Kidney epithelial cell (primary cell): ENCODE measurements at regions not wholly inside any gene's neighbourhood (a gene's known extent, or its start where the extent isn't known, plus 50 kb on each side); places are given as distances from the start of the nearest gene placed in this dataset.

Source experiments
- DNase-seq: peaks from one replicate; pipeline ENCODE4 v3.0.0-alpha.2; 2010; ENCODE audit warnings: low read depth
- H3K27me3 ChIP-seq: 2 replicates; pipeline ENCODE4 v1.6.0; 2011; ENCODE audit warnings: low read length; ENCODE audit not compliant: control insufficient read depth, insufficient read depth
- H3K36me3 ChIP-seq: 2 replicates; pipeline ENCODE4 v1.5.1; 2011; ENCODE audit warnings: low read length; ENCODE audit not compliant: control insufficient read depth, insufficient read depth
- H3K4me3 ChIP-seq: 2 replicates; pipeline ENCODE4 v1.5.1; 2011; ENCODE audit warnings: low read depth, mild to moderate bottlenecking, control low read depth, low read length
- CTCF ChIP-seq: IDR thresholded peaks from 2 replicates; pipeline ENCODE4 v1.5.1; 2011; ENCODE audit warnings: mild to moderate bottlenecking, moderate library complexity, low read length, control low read depth, inconsistent platforms; ENCODE audit not compliant: insufficient read depth, poor library complexity, severe bottlenecking

- Histone ChIP-seq H3K27me3 (no peaks in the 10 kb centered on the region), H3K36me3 (no peaks in the 10 kb centered on the region), H3K4me3 (no peak overlapping the region)
- no peak for DNase-seq
- TF ChIP-seq CTCF: no peak
Measured at GRCh38 chr9:90033028-90033650, 428.3 kb downstream of the GADD45G start.

GRCh38 chr9:90034071-90034470 lies 429.3 kb downstream of the GADD45G start:
- no peak for DNase-seq
- no peak for TF ChIP-seq CTCF
- no peaks in the 10 kb centered on the region for H3K27me3 ChIP-seq
- H3K4me3 ChIP-seq: no peak overlapping the region
- no peaks in the 10 kb centered on the region for H3K36me3 ChIP-seq

- TF ChIP-seq CTCF: no peak
- H3K36me3 ChIP-seq: no peaks in the 10 kb centered on the region
- no peak for DNase-seq
- H3K27me3 ChIP-seq: no peaks in the 10 kb centered on the region
- no peak overlapping the region for H3K4me3 ChIP-seq
Measured at GRCh38 chr9:90035471-90035870, 430.7 kb downstream of the GADD45G start.

DNA sequence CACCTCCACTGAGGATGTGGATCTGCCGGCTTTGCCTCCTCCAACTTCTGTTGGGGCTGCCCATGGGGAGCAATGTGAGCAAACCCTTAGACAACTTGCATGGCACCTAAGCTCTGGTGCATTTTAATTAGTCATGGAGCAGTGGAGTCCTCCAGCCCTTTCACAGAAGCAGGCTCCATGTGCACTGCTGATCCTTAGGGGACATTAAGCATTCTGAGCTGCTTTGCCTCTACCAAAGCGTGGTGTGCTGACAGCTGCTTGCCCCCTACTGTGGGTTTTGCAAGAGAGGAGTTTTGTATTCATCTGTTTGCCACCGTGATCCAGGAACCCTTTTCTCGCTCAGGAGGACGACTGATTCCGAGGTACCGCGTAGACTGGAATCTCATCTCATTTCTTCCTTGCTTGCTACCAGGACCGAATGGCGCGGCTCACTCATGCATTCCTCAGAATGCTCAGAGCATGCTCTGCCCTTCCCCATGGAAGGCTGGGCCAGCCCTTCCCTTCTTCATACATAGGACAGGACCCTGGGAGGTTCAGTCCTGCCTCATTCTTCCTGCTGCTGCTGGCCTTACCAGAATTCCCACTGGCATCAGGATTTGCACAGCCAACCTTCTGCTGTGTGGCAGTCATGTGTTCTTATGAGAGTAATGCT lies 432.5 kb downstream of the GADD45G start:
- H3K4me3 ChIP-seq: no peak overlapping the region
- no peaks in the 10 kb centered on the region for H3K27me3 ChIP-seq
- no peak for DNase-seq
- no peak for TF ChIP-seq CTCF
- H3K36me3 ChIP-seq: no peaks in the 10 kb centered on the region

DNA sequence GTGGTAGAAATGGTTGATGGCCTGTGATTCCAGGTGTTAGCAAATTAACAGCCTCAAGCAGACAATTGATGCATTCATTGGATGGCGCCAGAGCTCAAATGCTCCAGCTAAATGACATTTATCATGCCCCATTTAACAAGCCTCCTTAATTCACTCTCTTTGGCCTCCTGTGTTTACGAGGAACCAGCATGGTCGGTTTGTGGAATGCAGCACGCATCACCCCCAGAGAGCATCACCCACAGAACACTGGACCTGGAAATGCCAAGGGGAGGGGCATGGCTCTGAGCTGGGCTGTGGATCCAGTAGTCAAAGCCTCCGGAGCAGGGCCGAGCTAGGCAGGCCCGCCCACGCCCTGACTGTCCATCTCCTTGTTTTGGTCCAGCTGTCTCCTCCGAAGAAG lies 434.0 kb downstream of the GADD45G start:
- no peak for DNase-seq
- TF ChIP-seq CTCF: no peak
- Histone ChIP-seq H3K27me3 (no peaks in the 10 kb centered on the region), H3K4me3 (no peak overlapping the region), H3K36me3 (no peaks in the 10 kb centered on the region)

DNA sequence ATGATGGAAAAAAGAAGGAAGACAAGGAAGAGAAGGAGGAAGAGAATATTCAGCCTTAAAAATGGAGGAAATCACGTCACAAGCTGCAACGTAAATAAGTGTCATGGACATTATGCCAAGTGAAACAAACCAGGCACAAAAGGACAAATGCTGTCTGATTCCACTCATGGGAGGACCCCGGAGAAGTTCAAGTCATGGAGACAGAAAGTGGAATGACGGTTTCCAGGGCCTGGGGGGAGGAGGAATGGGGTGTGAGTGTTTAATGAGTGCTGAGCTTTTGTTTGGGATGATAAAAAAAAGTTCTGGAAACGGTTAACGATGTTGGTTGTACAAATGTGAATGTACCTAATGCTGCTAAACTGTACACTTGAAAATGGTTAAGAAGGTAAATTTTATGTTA lies 439.5 kb downstream of the GADD45G start:
- DNase-seq: no peak
- no peaks in the 10 kb centered on the region for H3K27me3 ChIP-seq
- no peak overlapping the region for H3K4me3 ChIP-seq
- H3K36me3 ChIP-seq: no peaks in the 10 kb centered on the region
- TF ChIP-seq CTCF: no peak
